GM19438 (cell line): ENCODE measurements at regions not wholly inside any gene's neighbourhood (a gene's known extent, or its start where the extent isn't known, plus 50 kb on each side); places are given as distances from the start of the nearest gene placed in this dataset.

Source experiments
- ATAC-seq: cut with Tn5 transposase; IDR thresholded peaks from one replicate; pipeline ENCODE4 v1.9.1; 2021; ENCODE audit warnings: low read depth; ENCODE audit not compliant: unreplicated experiment

DNA sequence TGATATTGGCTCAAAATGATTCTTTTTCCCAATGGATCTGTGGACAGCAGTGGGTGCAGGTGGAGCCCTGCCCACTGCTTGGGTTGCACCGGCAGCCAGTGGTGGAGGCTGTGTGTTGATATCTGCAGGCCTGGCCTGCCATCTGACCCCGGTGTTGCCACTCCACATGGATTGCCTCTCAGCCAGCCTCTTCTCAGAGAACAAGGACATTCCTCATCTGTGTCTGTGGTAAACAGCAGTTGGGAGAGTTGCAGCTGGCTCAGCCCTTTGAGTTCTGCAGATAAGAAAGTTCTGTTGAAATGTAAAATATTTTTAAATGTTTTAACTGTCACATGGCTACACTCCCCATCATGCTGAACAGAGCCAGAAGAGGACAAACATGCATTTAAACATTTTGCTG is 374.9 kb upstream of the CELF2 start:
- ATAC-seq, result no peak

DNA sequence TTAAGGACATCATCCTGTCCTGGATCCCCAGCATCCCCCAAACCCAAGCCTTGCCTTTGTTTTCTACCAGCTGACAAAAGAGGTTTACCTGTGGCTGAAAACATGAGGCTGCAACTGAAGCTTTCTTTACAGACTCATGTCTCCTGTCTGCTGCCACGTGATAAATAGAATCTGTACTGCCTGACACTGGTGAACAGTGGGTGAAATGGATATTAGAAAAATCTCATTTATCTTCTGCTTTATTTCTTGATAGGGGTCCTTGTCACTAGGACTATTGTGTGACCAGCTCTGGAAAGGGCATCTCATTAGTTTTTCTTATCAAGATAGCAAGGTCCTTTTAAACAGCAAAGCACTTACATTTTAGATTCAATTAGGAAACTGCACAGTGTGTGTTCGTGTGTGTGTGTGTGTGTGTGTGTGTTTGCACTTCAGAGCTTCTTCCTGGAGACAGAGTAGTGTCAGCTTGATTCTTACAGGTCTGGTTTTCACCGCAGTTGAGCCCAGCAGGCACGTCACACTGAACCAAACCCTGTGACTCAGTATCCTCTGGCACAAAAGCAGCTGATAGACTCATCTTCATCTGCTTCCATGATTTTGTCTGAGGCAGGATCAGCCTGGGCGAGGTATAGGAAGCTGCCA is 373.5 kb upstream of the CELF2 start:
- no peak for ATAC-seq

DNA sequence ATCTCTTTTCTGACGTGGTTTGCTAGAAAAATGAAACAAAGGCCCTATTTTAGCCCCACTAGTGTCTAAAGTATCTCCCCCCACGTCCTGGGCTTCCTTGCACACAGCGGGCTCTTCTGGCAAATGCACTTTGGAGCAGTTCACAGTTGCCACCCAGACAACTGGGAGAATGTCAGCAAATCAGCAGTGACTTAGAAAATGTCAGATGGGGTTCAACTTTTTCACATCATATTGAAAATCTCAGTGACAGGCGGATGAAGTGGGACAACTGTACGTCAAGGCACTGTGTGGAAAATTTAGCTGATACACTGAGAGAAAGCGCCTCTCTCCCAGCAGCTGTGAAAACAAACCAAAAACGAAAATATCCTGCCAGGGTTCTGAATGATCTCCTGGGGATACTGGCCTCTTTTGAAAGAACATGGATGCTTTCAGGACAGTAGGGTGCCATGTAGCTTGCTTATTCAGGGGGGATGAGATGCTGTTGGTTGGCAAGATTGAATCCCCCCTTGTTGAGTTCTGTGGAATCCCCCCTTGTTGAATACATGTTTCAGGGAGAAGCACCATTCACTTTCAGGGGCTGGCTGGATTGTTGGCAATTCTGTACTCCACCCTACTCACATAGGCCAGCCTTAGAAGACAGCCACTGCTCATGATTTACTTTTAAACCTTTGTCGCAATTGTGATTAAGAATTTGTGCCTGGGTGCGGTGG is 372.8 kb upstream of the CELF2 start:
- no peak for ATAC-seq

DNA sequence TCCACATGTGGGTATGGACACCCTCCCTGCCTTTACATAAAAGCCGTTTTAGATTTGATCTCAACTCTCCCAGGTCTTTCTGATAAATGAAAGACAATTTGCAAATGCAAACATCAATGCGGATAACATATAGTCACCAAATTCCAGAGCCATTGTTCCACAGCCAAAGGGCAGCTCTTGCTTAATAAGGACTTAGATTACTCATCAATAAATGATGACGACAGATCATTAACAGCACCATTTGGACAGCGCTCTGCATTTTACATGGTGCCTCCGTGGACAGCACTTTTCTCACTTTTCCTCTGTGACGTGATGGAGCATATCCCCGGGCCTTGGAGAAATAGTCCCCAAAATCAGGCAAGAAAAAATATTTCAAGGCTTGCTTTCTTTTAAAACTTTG is 370.3 kb upstream of the CELF2 start:
- no peak for ATAC-seq

DNA sequence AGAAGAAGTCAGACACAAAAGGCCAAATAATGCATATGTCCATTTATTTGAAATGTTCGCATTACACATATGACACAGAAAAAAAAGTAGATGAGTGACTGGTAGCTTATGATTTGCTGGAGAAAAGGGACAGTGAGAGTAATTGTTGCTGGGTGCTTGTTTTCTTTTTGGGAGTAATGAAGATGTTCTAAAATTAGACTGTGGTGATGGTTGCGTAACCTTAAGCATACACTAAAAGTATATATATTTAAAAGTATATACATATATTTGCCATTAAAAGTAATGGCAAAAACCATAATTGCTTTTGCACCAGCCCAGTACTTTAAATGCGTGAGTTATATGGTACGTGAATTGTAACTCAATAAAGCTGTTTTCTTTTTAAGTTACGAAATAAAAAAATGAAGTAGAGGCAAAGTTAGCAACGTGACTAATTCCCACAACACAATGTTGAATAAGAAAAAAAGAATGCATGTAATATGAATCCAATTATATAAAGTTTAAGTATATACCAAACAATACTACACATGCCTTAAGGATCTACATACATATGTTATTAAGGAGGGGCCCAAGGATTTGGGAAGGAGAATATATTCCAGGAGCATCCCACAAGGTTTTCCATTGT is 360.4 kb upstream of the CELF2 start:
- no peak for ATAC-seq

DNA sequence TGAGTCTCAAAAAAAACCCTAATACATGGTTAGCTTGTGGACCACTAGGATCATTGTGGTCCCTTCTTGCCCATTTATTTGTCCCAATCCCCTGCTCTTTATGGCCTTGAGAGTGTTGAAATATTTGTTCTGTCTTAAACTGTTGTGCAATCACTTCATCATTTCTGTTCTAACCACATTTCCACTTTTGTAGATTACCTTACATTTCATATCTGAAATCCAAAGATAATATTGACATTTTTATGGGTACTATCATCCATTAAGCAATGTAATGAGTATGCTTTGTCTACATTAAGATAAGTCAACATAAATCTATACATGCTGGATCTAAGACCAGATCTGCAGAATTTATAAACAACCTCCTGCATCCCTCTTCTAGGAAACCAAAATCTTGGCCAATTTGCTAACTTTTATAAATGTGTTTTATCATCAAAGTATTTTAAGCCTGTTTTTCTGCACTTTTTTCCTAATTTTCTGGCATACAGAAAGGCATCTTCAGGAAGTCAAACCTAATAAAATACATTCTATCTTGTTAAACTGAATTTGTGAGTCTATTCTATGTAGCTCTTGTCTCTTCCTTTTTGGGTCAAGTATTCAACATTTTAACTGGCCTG is 359.4 kb upstream of the CELF2 start:
- no peak for ATAC-seq

DNA sequence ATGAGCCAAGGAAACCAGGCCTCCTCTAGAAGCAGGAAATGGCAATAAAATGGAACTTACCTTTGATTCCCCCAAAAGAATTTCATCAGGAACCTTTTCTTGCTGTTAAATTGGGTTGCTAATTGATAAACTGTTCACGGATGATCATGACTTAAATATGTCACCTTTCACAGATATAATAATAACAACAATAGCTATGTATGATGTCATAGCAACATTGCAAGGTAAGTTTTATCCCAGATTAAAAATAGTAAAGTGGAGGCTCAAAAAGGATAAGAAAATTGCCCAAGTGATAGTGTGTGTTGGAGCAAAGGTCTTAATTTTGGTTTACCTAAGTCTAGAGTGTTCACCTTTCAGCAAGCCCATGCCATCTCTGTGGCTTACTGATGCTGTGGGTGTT is 357.6 kb upstream of the CELF2 start:
- ATAC-seq, result no peak

DNA sequence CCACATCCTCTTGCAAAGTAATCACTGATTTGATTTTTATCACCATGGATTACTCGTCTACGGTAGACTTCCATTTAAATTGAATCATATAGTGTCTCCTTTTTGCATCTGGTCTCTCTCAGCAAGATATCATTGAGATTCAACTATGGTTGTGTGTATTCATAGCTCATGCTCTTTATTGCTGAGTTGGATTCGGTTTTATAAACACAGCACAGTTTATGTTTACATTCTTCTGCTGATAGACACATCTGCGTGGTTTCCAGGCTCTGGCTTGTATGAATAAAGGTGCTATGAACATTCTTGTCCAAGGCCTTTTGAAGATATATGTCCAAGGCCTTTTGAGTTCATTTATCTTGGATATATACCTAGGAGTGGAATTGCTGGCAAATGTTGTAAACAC is 356.5 kb upstream of the CELF2 start:
- ATAC-seq, result no peak

DNA sequence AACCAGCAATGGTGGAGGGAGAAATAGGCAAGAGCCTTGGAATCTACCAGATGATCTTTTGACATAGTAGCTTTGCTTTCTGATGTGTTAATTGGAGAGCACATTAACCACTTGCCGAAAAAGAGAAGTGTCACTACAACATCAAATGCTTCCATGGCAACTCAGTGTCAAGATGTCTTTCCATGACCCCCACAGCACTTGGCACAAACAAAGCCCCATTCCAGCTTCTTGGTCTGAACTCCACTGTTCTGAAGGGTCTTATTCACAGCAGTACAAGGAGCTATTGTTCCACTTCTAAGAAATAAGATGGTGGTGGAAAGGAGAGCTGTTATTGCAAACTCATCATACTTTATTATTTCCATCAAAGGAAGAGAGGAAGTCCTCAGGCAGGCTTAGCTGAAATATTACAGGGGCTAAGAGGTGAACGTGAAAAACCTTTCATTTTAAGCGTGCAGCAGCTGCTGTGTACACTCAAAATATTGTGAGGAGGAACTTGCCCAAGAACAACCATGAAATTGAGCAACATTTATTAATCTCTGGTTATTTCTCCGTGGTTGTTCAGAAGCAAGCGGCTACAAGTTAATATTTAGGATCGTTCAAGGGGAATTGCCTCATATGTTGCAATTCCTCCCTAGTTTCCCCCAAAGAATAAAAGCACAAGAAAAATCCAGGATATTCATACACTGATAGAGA is 354.8 kb upstream of the CELF2 start:
- no peak for ATAC-seq

DNA sequence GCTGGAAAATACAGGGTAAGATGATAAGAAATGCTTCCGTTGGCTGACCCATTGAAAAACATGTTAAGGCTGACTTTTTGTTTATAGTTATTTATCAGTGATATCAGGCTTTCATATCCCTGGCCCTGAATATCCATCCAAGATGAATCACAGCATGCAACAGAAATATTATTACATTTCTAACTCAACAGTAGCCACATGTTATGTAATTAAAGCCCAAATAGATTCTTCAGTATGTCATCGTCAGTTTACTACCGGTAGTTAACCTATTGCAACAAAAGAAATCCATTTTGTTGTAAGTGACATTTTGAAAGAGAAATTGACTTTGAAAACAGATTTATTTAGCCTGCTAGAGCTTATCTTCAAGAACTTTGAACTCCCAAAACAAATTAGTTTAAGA is 354.1 kb upstream of the CELF2 start:
- no peak for ATAC-seq

DNA sequence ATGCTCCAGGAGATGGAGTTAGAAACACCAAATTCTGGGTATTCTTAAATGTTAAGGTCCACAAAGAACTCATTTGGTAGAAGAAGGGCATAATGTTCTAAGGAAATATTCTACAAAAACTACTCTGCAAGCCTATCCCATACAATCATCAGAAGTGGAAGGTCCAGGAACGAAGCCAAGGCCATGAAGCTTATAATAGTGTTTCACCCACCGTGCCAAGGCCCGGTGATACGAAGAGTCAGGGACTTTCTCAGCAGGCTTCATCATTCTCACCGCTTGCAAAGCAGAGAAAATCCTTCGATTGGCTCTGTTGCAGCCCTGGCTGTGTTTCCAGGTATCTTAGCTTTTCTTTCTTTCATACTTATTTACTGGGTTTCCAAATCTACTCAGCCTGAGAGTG is 351.9 kb upstream of the CELF2 start:
- ATAC-seq, result no peak

DNA sequence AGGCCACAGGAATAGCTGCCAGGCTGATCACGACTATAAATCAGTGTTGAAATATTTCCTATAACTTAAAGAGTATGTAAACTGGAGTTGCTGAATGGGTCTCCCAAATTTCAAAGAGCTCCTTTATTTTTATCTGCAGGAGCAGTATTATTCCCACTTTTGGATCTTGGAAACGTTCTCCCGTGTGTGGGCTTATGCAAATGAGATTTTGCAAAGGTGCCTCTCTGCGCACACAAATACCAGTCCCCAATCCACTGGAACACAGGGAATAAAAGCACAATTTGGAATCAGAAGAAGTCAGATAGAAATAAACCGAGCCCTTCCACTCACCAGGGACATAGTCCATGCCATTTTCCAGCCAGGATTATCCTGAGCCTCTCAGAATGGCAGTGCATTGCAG is 350.2 kb upstream of the CELF2 start:
- ATAC-seq, result no peak

DNA sequence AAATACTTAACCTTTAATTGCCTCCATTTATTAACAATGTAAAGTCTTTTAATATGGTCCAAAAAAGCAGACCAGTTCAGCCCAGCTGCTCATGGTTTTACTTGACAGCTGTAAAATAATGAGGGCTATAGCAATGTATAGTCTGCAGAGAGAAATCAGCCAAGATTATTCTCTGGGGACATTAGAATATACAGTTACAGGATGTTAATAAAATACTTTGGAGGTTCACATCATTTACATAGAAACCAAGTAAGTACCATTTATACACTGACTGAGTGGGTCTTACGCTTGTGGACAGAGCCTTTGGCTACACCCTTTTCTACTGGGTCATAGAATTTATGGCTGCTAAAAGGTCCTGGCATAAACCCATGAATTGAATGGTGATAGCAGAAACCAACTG is 340.7 kb upstream of the CELF2 start:
- ATAC-seq, result no peak

DNA sequence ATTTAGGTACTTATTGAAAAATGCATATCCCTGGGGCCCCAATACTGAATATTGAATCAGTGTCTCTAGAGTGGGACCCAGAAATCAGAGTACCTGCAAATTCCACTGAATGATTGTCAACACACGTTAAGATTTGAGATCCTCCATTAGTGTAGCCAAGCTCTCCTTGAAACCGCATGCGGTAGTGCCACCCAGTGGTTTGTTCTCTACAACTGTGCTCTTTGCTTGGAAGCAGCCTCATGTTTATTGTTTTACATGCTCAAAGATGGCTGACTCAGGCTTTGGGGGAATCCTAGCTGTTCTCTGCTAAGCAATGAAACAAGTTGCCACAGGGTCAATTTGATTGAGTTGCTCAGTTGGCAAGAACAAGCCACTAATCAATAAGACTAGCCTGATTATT is 340.2 kb upstream of the CELF2 start:
- no peak for ATAC-seq

DNA sequence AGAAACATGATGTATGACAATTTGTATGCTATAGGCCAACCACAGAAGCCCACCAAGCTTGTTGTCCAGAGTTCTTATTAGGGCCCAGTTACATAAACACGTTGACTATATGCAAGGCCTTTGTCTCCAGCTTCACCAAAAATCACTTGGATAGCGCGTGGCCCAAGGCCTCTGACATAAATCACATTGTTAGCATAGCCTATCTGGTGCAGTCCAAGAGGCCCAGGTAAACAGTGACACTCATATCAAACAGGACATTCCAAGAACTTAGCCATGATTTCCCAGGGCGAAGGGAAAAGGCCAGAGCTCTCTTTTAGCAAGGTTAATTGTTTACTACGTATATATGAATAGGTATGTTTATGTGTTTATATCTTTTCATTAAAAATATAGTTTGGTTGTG is 337.2 kb upstream of the CELF2 start:
- ATAC-seq, result no peak

DNA sequence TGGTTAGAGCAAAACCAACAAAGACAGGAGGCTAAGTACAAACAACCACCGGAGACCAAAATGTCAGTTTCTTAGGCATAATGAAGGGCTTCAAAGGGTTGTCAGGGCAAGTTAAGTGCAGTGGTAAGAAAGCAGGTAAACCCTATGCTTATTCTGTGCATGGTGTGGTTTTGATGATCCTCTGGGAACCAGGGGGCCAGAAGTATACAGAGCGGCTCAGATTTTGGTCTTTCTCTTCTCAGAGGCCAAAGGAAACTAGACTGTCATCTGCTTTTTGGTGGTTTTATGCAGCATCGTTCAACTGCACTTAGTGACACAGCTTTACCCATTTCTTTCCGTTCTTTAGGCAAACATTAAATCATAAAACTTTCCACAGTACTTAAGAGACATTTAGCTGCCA is 332.7 kb upstream of the CELF2 start:
- no peak for ATAC-seq

DNA sequence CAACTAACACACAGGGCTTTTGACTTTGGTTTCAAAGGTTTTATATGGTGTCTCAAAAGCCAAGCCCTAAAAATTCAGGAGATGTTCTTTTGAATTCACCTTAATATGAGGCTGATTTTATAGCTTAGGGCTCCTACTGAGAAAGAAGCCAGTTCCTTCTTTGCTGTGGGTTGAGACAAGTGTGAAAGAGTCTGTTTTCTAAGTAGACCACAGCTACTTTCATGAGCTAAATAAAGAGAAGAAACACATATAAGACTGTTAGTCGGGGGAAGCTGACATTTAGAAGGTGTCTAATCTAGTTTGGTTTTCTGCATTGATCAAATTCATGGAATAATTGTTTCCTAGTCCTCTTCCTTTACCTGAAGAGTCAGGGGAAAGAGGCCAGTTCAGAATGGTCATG is 332.1 kb upstream of the CELF2 start:
- ATAC-seq, result no peak

DNA sequence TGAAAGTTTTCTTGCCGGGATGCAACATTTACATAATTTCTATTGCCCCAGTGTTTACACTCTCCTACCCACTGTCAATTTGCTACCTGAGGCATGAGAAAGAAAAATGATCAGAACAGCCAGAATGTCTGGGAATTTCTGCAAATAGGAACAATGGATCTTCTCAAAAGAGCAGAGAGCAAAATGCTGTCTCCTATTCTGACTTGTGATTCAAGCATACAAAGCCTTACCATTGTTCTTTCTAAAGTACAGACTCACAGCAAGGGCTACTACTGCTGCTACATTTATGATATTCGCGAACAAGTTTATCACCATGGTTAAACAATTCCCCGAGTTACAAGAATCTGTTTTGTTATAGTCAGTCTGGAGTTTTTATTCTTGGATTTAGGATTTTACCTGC is 329.9 kb upstream of the CELF2 start:
- ATAC-seq, result no peak

DNA sequence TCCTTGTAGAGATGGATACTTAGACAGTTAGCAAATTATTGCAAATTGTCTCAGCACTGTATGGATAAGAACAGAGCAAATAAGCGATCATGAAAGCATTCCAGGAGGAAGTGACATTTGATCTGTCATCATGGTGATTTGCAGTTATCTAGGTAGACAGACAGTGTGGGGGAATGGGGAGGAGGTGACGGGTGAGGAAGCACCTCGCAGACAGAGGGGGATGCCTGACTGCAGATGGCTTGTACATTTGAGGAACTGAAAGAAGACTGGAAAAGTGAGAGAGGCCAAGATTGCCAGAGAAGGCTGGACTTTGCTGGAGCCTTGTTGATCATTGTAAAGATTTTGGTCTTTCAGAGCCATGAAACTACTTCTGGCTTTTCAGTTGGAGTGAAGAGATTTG is 318.2 kb upstream of the CELF2 start:
- ATAC-seq, result no peak

DNA sequence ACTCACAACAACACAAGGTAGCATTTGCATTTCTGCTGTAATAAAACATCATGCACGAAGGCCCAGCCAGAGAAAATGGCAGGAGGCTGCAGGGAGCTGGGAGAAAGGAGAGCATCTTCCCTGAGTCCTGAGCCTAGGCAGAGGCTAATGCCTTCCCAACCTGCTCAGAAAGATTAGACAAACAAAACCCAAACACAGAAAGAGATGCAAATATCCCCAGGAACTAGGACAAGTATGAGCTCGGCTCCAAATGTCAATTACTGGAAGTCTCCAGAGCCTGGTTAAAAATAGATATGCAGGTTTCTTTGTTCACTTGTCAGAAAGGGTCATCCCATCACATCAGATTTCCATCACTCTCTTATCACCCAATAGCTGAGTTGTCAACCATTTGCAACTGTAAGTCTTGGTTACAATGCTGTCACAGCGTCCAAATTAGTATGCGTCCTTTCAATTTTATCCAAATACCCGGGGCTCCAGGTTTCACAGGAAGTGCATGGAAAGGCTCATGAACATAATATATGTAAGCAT is 316.5 kb upstream of the CELF2 start:
- ATAC-seq, result no peak

DNA sequence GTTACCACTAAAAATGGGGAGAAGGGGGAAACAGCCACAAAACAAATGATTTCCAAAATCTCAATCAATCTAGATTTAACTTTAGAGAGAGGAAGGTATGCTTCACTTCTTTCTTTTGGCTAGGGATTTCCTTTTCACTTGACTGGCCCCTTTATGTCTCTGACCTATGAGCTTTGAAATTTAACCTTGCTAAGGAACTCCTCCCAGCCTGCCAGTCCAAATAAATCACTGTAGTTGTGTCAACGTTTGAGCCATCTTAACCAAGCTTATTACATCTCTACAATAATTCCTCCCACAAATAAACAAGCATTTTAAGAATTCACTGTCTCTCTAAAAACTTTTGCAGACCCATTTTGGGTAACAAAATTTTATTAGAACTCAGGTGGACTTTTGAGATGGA is 315.5 kb upstream of the CELF2 start:
- no peak for ATAC-seq
